ENCODE measurements at regions not wholly inside any gene's neighbourhood (a gene's known extent, or its start where the extent isn't known, plus 50 kb on each side); places are given as distances from the start of the nearest gene placed in this dataset.

GRCh38 chr1:82538876-82539275 is 738.1 kb downstream of the ADGRL2 start:
- no peak for TF ChIP-seq CTCF (IDR thresholded peaks at IDR 0.05)
- TF ChIP-seq POLR2AphosphoS5 (IDR thresholded peaks at IDR 0.05) = no peak
- no peak for TF ChIP-seq POLR2A (IDR thresholded peaks at IDR 0.05)

All from suprapubic skin (tissue), 4 donors.